ENCODE measurements at regions not wholly inside any gene's neighbourhood (a gene's known extent, or its start where the extent isn't known, plus 50 kb on each side); places are given as distances from the start of the nearest gene placed in this dataset.

- no peaks in the 10 kb centered on the region for H3K36me3 ChIP-seq (ENCODE audit: control insufficient read depth in 1 of 2, insufficient read depth in 2 of 2, low read length in 2 of 2)
- RAD21 ChIA-PET (ENCODE audit: low non-redundant PET in 1 of 2, low total read pairs in 2 of 2, uncharacterized antibody in 2 of 2, unreplicated experiment in 2 of 2) = no interaction called here
- POLR2A ChIA-PET = no interaction called here
- H3K27me3 ChIP-seq (ENCODE audit: insufficient read depth, low read length) = peaks cover 8% of the 10 kb centered on the region; the same call in 1 of the 2 replicates
- H3K79me2 ChIP-seq (ENCODE audit: insufficient read depth, low read length) = no peaks in the 10 kb centered on the region
- H3K4me2 ChIP-seq (ENCODE audit: low read length) = no peak overlapping the region
- TF ChIP-seq FOSL1 (IDR thresholded peaks at IDR 0.05; ENCODE audit: low read depth) (no peak), ATF3 (IDR thresholded peaks at IDR 0.05) (no peak), REST (IDR thresholded peaks at IDR 0.05; ENCODE audit: low read depth) (no peak), EZH2 (IDR thresholded peaks at IDR 0.05) (no peak), CEBPB (IDR thresholded peaks at IDR 0.05; ENCODE audit: low read depth) (no peak), POLR2A (IDR thresholded peaks at IDR 0.05; ENCODE audit: borderline replicate concordance, extremely low read depth, insufficient read depth, insufficient read length) (no peak), YY1 (IDR thresholded peaks at IDR 0.05; ENCODE audit: extremely low read depth, insufficient replicate concordance, low read depth, low read length) (no peak)
- no TSS peak for BruUV-seq (replicated peaks)
- no peak overlapping the region for H3K27ac ChIP-seq (ENCODE audit: low read depth, low read length)
- H3K9me2 ChIP-seq (ENCODE audit: insufficient read depth) = no peaks in the 10 kb centered on the region
- DNase-seq (ENCODE audit: low read depth, low spot score) = no peak
- ATAC-seq = no peak
- CTCF ChIA-PET = no interaction called here
- H3K4me1 ChIP-seq (ENCODE audit: control insufficient read depth in 1 of 2, insufficient read depth in 2 of 2, low read length in 2 of 2) = no peaks in the 10 kb centered on the region
- no peak overlapping the region for H2AFZ ChIP-seq (ENCODE audit: low read depth, low read length, poor library complexity, severe bottlenecking)
- intact Hi-C loops (cut with micrococcal nuclease) = no loop called here
- no peak overlapping the region for H3K9ac ChIP-seq (ENCODE audit: low read length)
- no peaks in the 10 kb centered on the region for H4K20me1 ChIP-seq (ENCODE audit: insufficient read depth)
- H3K9me3 ChIP-seq (ENCODE audit: control insufficient read depth in 1 of 2, insufficient read depth in 1 of 2, low read depth in 1 of 2, low read length in 2 of 2) = no peaks in the 10 kb centered on the region
- H3K4me3 ChIP-seq (replicated peaks in 1 of 2; ENCODE audit: low read depth in 1 of 2, low read length in 2 of 2) = no peak overlapping the region
Measured at GRCh38 chr16:25416002-25416401, 158.4 kb upstream of the ZKSCAN2 start.

GRCh38 chr16:25413975-25414374 is 156.3 kb upstream of the ZKSCAN2 start:
- Histone ChIP-seq H3K4me2 (ENCODE audit: low read length) (no peak overlapping the region), H3K9me2 (ENCODE audit: insufficient read depth) (no peaks in the 10 kb centered on the region), H3K9me3 (ENCODE audit: control insufficient read depth in 1 of 2, insufficient read depth in 1 of 2, low read depth in 1 of 2, low read length in 2 of 2) (no peaks in the 10 kb centered on the region), H3K36me3 (ENCODE audit: control insufficient read depth in 1 of 2, insufficient read depth in 2 of 2, low read length in 2 of 2) (no peaks in the 10 kb centered on the region), H2AFZ (ENCODE audit: low read depth, low read length, poor library complexity, severe bottlenecking) (no peak overlapping the region), H3K9ac (ENCODE audit: low read length) (no peak overlapping the region), H3K4me3 (replicated peaks in 1 of 2; ENCODE audit: low read depth in 1 of 2, low read length in 2 of 2) (no peak overlapping the region), H3K27ac (ENCODE audit: low read depth, low read length) (no peak overlapping the region), H3K79me2 (ENCODE audit: insufficient read depth, low read length) (no peaks in the 10 kb centered on the region), H3K27me3 (ENCODE audit: insufficient read depth, low read length) (peaks cover 2% of the 10 kb centered on the region; the same call in 1 of the 2 replicates), H3K4me1 (ENCODE audit: control insufficient read depth in 1 of 2, insufficient read depth in 2 of 2, low read length in 2 of 2) (no peaks in the 10 kb centered on the region), H4K20me1 (ENCODE audit: insufficient read depth) (no peaks in the 10 kb centered on the region)
- RAD21 ChIA-PET (ENCODE audit: low non-redundant PET in 1 of 2, low total read pairs in 2 of 2, uncharacterized antibody in 2 of 2, unreplicated experiment in 2 of 2) = no interaction called here
- no peak for DNase-seq (ENCODE audit: low read depth, low spot score)
- BruUV-seq (replicated peaks) = no TSS peak
- CTCF ChIA-PET = no interaction called here
- intact Hi-C loops (cut with micrococcal nuclease) = no loop called here
- POLR2A ChIA-PET = no interaction called here
- no peak for ATAC-seq
- TF ChIP-seq RAD21 (IDR thresholded peaks at IDR 0.05; ENCODE audit: low read depth) (no peak), ZFX (IDR thresholded peaks at IDR 0.05) (no peak), SRF (IDR thresholded peaks at IDR 0.05; ENCODE audit: low read depth) (no peak), CBX3 (IDR thresholded peaks at IDR 0.05; ENCODE audit: low read depth) (no peak), ELF1 (IDR thresholded peaks at IDR 0.05; ENCODE audit: borderline replicate concordance, low read depth) (no peak), TCF7L2 (IDR thresholded peaks at IDR 0.05; ENCODE audit: borderline replicate concordance, extremely low read depth, insufficient read depth, insufficient read length) (no peak), ZNF274 (IDR thresholded peaks at IDR 0.05; ENCODE audit: low read depth, low read length) (no peak), EGR1 (IDR thresholded peaks at IDR 0.05; ENCODE audit: low read depth) (no peak), FOSL1 (IDR thresholded peaks at IDR 0.05; ENCODE audit: low read depth) (no peak), YY1 (IDR thresholded peaks at IDR 0.05; ENCODE audit: extremely low read depth, insufficient replicate concordance, low read depth, low read length) (no peak), CEBPB (IDR thresholded peaks at IDR 0.05; ENCODE audit: low read depth) (no peak), EZH2 (IDR thresholded peaks at IDR 0.05) (no peak), ZBTB33 (IDR thresholded peaks at IDR 0.05; ENCODE audit: extremely low read depth, insufficient replicate concordance, low read length) (no peak)

Data from HCT116 (cell line).